GM12878 (cell line): ENCODE measurements at regions not wholly inside any gene's neighbourhood (a gene's known extent, or its start where the extent isn't known, plus 50 kb on each side); places are given as distances from the start of the nearest gene placed in this dataset.

Experiments used
- BHLHE40 ChIP-seq, 2 experiments: fragments of 450-650 bp in 1 of 2; IDR thresholded peaks; 2 replicates each; pipeline ENCODE4 v1.6.1; 2011 to 2017; ENCODE audit warnings: low read depth in 2 of 2, borderline replicate concordance in 1 of 2, improper control_type of control experiment in 1 of 2, low read length in 1 of 2, mild to moderate bottlenecking in 1 of 2
- CHD1 ChIP-seq: IDR thresholded peaks from 2 replicates; pipeline ENCODE4 v1.6.1; 2012; ENCODE audit warnings: low read depth, low read length, improper control_type of control experiment
- EP300 ChIP-seq, 2 experiments: fragments of 150-350 bp in 1 of 2; IDR thresholded peaks; 2 replicates each; pipeline ENCODE4 v1.6.1; 2011 to 2012; ENCODE audit warnings: low read depth in 2 of 2, low read length in 2 of 2, borderline replicate concordance in 1 of 2, improper control_type of control experiment in 1 of 2, inconsistent platforms in 1 of 2; ENCODE audit not compliant: control insufficient read depth in 1 of 2
- EZH2 ChIP-seq: IDR thresholded peaks from 2 replicates; pipeline ENCODE4 v1.6.1; 2012; ENCODE audit warnings: low read depth, mild to moderate bottlenecking, control low read depth, inconsistent platforms, low read length, borderline replicate concordance; ENCODE audit not compliant: control insufficient read depth
- GABPA ChIP-seq: IDR thresholded peaks from 2 replicates; pipeline ENCODE4 v1.6.1; 2014; ENCODE audit warnings: antibody characterized with exemption, low read depth, mild to moderate bottlenecking, inconsistent platforms
- IRF3 ChIP-seq: fragments of 450-650 bp; IDR thresholded peaks from 2 replicates; pipeline ENCODE4 v1.6.1; 2014; ENCODE audit warnings: mild to moderate bottlenecking
- MXI1 ChIP-seq: fragments of 150-350 bp; IDR thresholded peaks from 2 replicates; pipeline ENCODE4 v1.6.1; 2011; ENCODE audit warnings: low read depth, mild to moderate bottlenecking, inconsistent platforms, low read length, improper control_type of control experiment
- NR2C2 ChIP-seq: IDR thresholded peaks from 2 replicates; pipeline ENCODE4 v1.6.1; 2011; ENCODE audit warnings: borderline replicate concordance, low read depth; ENCODE audit not compliant: control insufficient read depth, insufficient read length
- NRF1 ChIP-seq: conservative IDR thresholded peaks from 2 replicates; pipeline ENCODE4 v1.6.1; 2011; ENCODE audit warnings: mild to moderate bottlenecking, low read depth, low read length, improper control_type of control experiment
- RB1 ChIP-seq: fragments of 450-650 bp; formaldehyde crosslinking; IDR thresholded peaks from 2 replicates; pipeline ENCODE4 v1.6.1; 2017; ENCODE audit warnings: mild to moderate bottlenecking, borderline replicate concordance
- SP1 ChIP-seq: IDR thresholded peaks from one replicate; pipeline ENCODE4 v1.6.1; 2011; ENCODE audit warnings: low read depth, low read length
- TAF1 ChIP-seq: IDR thresholded peaks from 2 replicates; pipeline ENCODE4 v1.6.1; 2011; ENCODE audit warnings: mild to moderate bottlenecking, low read depth, low read length, borderline replicate concordance
- TARDBP ChIP-seq: IDR thresholded peaks from 2 replicates; pipeline ENCODE4 v1.6.1; 2016; ENCODE audit warnings: borderline replicate concordance

DNA sequence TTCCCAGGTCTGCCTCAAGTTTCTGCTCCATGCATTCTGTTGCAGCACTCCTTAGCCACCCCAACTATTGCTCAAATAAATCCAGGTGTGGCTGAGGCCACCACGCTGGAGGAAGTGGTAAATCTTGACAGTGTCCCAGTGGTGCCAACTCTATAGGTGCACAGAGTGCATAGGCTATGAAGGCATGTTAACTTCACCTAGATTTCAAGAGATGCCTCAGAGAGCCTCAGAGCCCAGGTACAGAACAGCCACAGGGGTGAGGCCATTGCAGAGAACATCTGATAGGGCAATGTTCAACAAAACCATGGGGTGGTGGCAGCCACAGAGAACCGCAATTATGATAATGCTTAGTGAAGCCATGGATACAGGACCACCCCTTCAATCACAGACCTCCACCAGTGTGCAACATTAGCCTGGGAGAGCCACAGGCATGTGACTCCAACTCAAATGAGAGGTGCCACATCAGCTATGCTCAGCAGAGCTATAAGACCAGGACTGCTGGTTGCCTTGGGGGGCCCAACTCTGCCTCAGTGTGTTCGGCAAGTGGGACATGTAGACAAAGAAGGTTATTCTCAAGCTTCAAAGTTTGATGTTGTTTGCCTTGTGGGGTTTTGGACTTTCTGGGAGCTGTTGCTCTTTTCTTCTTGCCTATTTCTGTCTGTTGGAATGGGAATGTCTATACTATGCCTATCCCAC is 468.7 kb downstream of the ANKRD50 start:
- TF ChIP-seq BHLHE40 (IDR thresholded peaks at IDR 0.05; ENCODE audit: borderline replicate concordance in 1 of 2, low read depth in 2 of 2, low read length in 1 of 2) (no peak), NRF1 (no peak), EZH2 (no peak), CHD1 (no peak), IRF3 (no peak), GABPA (no peak), SP1 (no peak), MXI1 (no peak), EP300 (IDR thresholded peaks at IDR 0.05; ENCODE audit: borderline replicate concordance in 1 of 2, control insufficient read depth in 1 of 2, low read depth in 2 of 2, low read length in 2 of 2) (no peak), TAF1 (no peak), NR2C2 (no peak), TARDBP (no peak), RB1 (no peak)
